DND-41 (cell line): ENCODE measurements at regions not wholly inside any gene's neighbourhood (a gene's known extent, or its start where the extent isn't known, plus 50 kb on each side); places are given as distances from the start of the nearest gene placed in this dataset.

Experiments used
- ATAC-seq: fragments of 200-7000 bp; cut with Tn5 transposase; 3 replicates; pipeline ENCODE4 v1.9.1; 2021; ENCODE audit warnings: low read depth; ENCODE audit not compliant: insufficient read depth
- DNase-seq: peaks from one replicate; pipeline ENCODE4 v3.0.0-alpha.2; 2020
- H2AFZ ChIP-seq: 2 replicates; pipeline ENCODE4 v1.6.0; 2012; ENCODE audit warnings: low read depth, low read length
- H3K27ac ChIP-seq: 2 replicates; pipeline ENCODE4 v1.5.1; 2012; ENCODE audit warnings: low read length, inconsistent platforms
- H3K27me3 ChIP-seq: fragments of 200-600 bp; sonication (generic); 2 replicates; pipeline ENCODE4 v1.6.0; 2012; ENCODE audit warnings: low read length, mild to moderate bottlenecking, inconsistent platforms; ENCODE audit not compliant: insufficient read depth, poor library complexity
- H3K36me3 ChIP-seq: 2 replicates; pipeline ENCODE4 v1.5.1; 2012; ENCODE audit warnings: low read length, inconsistent platforms; ENCODE audit not compliant: insufficient read depth
- H3K4me1 ChIP-seq: 2 replicates; pipeline ENCODE4 v1.5.1; 2012; ENCODE audit warnings: mild to moderate bottlenecking, low read length; ENCODE audit not compliant: insufficient read depth
- H3K4me2 ChIP-seq: 2 replicates; pipeline ENCODE4 v1.6.0; 2012; ENCODE audit warnings: mild to moderate bottlenecking, moderate library complexity, low read length, inconsistent platforms; ENCODE audit not compliant: insufficient read depth
- H3K4me3 ChIP-seq, 2 experiments: fragments of 200-600 bp in 1 of 2; shearing (Covaris generic) in 1 of 2; 2 replicates each; pipeline ENCODE4 v1.5.1; 2012 to 2016; ENCODE audit warnings: inconsistent platforms in 2 of 2, low read length in 2 of 2, mild to moderate bottlenecking in 2 of 2, low read depth in 1 of 2, moderate library complexity in 1 of 2
- H3K79me2 ChIP-seq: 2 replicates; pipeline ENCODE4 v1.6.0; 2012; ENCODE audit warnings: low read length, inconsistent platforms; ENCODE audit not compliant: insufficient read depth
- H3K9ac ChIP-seq: 2 replicates; pipeline ENCODE4 v1.6.0; 2012; ENCODE audit warnings: low read depth, mild to moderate bottlenecking, inconsistent platforms, low read length, moderate library complexity
- H3K9me3 ChIP-seq: 2 replicates; pipeline ENCODE4 v1.5.1; 2012; ENCODE audit warnings: low read length, moderate library complexity, mild to moderate bottlenecking, inconsistent platforms; ENCODE audit not compliant: insufficient read depth, severe bottlenecking
- H4K20me1 ChIP-seq: 2 replicates; pipeline ENCODE4 v1.6.0; 2012; ENCODE audit warnings: low read length; ENCODE audit not compliant: insufficient read depth
- CTCF ChIP-seq: IDR thresholded peaks from 2 replicates; pipeline ENCODE4 v1.5.1; 2012; ENCODE audit warnings: borderline replicate concordance, low read length, moderate library complexity, mild to moderate bottlenecking; ENCODE audit not compliant: poor library complexity, severe bottlenecking; ENCODE audit errors: extremely low read depth
- EZH2 ChIP-seq: IDR thresholded peaks from 3 replicates; pipeline ENCODE4 v1.6.1; 2012; ENCODE audit warnings: borderline replicate concordance, low read depth, mild to moderate bottlenecking, moderate library complexity, low read length, inconsistent platforms; ENCODE audit not compliant: severe bottlenecking

- no peaks in the 10 kb centered on the region for H4K20me1 ChIP-seq
- no peaks in the 10 kb centered on the region for H3K27me3 ChIP-seq
- no peak for TF ChIP-seq EZH2
- TF ChIP-seq CTCF: no peak
- H3K27ac ChIP-seq: peak overlapping the region; percentile 49
- H3K9me3 ChIP-seq: no peaks in the 10 kb centered on the region
- H3K4me1 ChIP-seq: peaks cover 57% of the 10 kb centered on the region
- no peak for ATAC-seq
- H3K4me2 ChIP-seq: no peak overlapping the region
- peak overlapping the region; percentile 29 for H2AFZ ChIP-seq
- H3K36me3 ChIP-seq: no peaks in the 10 kb centered on the region
- no peaks in the 10 kb centered on the region for H3K79me2 ChIP-seq
- H3K4me3 ChIP-seq: no peak overlapping the region
- H3K9ac ChIP-seq: no peak overlapping the region
- DNase-seq: no peak
Measured at GRCh38 chr9:79885093-79885857, 313.5 kb downstream of the TLE4 start.

- ATAC-seq (no peak), DNase-seq (peak; percentile 34)
- H3K4me3 ChIP-seq: no peak overlapping the region
- no peak overlapping the region for H3K4me2 ChIP-seq
- H3K9ac ChIP-seq: no peak overlapping the region
- no peaks in the 10 kb centered on the region for H3K27me3 ChIP-seq
- no peaks in the 10 kb centered on the region for H3K36me3 ChIP-seq
- no peak overlapping the region for H2AFZ ChIP-seq
- H3K79me2 ChIP-seq: no peaks in the 10 kb centered on the region
- H3K4me1 ChIP-seq: peaks cover 63% of the 10 kb centered on the region
- no peaks in the 10 kb centered on the region for H4K20me1 ChIP-seq
- TF ChIP-seq CTCF (no peak), EZH2 (no peak)
- peak overlapping the region; percentile 49 for H3K27ac ChIP-seq
- no peaks in the 10 kb centered on the region for H3K9me3 ChIP-seq
Measured at GRCh38 chr9:79884546-79884945, 312.8 kb downstream of the TLE4 start.

GRCh38 chr9:79883073-79883645 is 311.4 kb downstream of the TLE4 start:
- TF ChIP-seq CTCF: no peak
- TF ChIP-seq EZH2: no peak
- H3K27me3 ChIP-seq: no peaks in the 10 kb centered on the region
- H3K36me3 ChIP-seq: no peaks in the 10 kb centered on the region
- peak overlapping the region; percentile 53 for H3K4me2 ChIP-seq
- no peak overlapping the region for H2AFZ ChIP-seq
- peak overlapping the region; percentile 91 for H3K27ac ChIP-seq
- H3K4me1 ChIP-seq: peaks cover 70% of the 10 kb centered on the region
- H4K20me1 ChIP-seq: no peaks in the 10 kb centered on the region
- no peaks in the 10 kb centered on the region for H3K9me3 ChIP-seq
- peak overlapping the region; percentile 43; the same call in 1 of the 2 replicates for H3K9ac ChIP-seq
- H3K4me3 ChIP-seq: 0 out of 4 replicates have a peak overlapping the region, but pooled peaks of 1 of the 2 experiments have one; percentile 22
- H3K79me2 ChIP-seq: no peaks in the 10 kb centered on the region
- DNase-seq (peak; percentile 94), ATAC-seq (peak; percentile 97)
